ENCODE measurements at regions not wholly inside any gene's neighbourhood (a gene's known extent, or its start where the extent isn't known, plus 50 kb on each side); places are given as distances from the start of the nearest gene placed in this dataset.

DNA sequence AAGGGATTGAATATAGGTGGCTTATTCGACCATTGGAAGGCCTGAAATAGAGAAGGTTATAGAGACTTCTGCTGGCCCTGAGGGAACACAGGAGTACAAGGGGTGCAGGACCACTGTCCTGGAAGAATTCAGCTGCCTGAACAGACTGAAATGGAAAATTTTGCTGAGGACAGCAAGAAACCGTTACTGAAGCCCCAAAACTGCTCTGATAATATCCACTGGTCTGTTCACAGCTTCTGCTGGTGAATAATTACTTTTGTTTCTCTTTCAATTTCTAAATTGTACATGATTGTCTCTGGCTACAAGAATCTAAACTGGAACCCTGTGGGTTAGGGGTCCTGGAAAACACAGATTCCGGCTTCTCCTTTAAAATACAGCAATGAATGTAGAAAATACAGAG lies 218.5 kb upstream of the CDH12 start:
- no peak for DNase-seq

DNA sequence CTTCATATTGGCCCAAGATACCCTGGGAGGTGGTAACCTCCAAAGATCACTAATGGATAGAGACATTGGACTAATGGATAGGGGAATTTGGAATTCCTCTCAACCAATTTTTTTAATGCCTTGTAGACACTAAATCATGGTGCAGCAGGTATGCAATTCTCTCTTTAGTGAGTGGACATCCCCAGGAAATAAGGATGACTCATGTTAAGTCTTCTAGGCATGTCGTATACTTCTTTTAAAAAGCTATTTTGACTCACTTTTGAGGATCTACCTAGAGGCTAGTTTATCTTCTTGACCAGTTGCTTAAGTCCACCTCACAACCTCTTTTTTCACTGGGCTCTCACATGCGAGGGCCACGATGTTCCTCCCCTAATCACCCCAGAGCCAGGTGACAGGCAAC lies 211.6 kb upstream of the CDH12 start:
- no peak for DNase-seq

DNA sequence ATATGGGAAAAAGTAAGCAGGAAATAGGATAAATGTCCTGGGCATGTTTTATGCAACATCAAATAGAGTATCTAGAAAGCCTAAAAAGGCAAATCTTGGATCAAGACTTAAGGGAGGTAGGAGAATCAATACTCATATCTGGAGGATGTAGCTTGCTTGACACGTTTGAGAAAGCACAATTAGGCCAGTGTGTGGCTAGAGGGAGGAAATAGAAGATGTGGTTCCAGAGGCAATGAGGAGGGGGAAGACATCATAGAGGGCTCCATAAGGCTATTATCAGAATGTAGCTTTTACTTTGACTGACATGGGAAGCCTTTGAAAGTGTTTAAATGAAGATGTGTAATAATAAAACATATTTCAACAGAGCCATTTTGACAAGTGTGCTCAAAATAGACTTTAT lies 200.7 kb upstream of the CDH12 start:
- DNase-seq: no peak

DNA sequence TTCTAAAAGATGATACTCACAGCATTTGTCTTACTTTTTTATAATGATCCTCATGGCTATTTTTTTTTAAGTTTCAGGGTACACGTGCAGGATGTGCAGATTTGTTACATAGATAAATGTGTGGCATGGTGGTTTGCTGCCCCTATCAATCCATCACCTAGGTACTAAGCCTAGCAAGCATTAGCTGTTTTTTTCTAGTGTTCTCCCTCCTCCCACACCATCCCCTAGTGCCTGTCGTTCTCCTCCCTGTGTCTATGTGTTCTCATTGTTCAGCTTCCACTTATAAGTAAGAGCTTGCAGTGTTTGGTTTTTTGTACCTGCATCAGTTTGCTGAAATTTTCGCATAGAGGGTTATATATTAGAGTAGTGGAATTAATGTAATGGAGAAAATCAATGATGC lies 189.1 kb upstream of the CDH12 start:
- DNase-seq: no peak

DNA sequence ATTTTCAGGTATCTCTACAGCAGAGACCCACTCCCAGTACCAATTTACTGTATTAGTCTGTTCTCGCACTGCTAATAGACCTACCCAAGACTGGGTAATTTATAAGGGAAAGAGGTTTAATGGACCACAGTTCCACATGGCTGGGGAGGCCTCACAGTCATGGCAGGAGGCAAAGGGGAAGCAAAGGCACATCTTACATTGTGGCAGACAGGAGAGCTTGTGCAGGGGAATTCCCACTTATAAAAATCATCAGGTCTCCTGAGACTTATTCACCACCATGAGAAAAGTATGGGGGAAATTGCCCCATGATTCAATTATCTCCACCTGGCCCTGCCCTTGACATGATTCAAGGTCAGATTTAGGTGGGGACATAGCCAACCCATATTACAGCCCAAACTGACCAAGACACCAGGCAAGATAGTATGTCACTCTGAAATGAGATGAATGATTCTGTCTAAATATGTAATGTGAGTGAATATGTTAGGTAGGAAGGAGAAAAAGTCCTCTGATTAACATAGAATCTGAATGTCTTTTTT lies 182.5 kb upstream of the CDH12 start:
- no peak for DNase-seq

DNA sequence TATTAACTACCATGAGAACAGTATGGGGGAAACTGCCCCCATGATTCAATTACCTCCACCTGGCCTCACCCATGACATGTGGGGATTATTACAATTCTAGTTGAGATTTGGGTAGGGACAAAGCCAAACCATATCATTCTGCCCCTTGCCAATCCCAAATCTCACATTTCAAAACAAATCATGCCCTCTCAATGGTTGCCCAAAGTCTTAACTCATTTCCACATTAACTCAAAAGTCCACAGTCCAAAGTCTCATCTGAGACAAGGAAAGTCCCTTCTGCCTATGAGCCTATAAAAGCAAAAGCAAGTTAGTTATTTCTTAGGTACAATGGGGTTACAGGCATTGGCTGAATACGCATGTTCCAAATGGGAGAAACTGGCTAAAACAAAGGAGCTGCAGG lies 180.7 kb upstream of the CDH12 start:
- DNase-seq: no peak

DNA sequence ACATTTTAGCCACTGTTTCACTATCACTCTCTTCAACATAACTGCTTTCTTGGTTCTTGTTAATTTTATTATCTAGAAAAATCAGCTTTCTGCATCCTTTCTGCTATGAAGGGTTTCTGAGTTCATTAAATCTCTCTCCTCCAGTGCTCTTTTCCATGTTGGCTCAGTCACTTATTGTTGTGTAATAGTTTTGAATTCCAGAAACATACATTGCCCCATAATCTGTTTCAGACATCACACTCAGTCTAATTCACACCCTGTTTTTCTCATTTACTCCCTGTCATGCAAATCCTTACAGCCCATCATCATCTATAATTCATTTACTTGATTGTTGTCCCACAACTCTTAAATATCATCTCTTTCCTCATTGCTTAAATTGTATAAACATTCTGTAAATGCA lies 176.1 kb upstream of the CDH12 start:
- no peak for DNase-seq

DNA sequence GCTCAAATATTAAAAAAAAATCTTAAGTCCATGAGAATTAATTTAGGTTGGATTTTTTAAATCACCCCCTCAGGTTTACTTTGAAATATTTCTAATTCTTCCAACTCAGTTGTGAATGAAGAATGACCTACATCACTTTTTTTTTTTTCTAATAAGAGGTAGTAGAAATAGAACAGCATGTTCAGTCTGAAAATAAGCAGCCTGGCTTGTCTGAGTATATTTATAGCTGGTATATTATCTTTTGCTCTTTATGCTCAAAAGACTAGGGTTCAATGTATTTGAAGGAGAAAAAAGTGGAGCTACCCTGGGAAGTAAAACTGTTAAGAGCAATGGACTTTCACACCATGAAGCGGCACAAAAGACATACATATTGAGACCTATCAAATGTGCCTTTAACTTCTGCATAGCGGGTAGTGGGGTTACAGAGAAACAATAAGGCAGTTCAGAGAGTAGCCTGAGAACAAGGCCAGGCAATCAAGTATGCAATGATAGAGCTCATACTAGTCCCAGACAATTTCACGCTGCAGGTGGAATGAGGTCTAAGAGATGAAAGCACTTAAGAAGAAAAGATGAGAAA lies 175.4 kb upstream of the CDH12 start:
- DNase-seq: no peak

DNA sequence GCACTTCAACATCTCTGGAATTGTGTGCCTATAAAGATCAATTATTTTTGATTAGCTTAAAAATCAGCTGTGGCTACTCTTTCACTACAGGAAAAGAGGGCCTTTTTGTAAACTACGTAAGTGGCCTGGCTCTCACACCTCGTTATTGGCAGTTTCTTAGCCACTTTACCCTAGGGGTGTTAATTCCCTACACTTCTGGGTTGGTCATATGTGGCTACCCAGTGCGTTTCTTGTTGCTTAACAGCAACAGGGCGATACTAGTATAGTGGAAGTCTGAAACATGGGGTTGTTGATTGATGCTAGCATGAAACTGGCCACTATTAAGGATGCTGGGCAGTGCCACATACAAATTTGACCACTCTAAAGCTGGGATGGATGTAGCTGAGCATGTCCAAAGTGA lies 174.7 kb upstream of the CDH12 start:
- DNase-seq: no peak

DNA sequence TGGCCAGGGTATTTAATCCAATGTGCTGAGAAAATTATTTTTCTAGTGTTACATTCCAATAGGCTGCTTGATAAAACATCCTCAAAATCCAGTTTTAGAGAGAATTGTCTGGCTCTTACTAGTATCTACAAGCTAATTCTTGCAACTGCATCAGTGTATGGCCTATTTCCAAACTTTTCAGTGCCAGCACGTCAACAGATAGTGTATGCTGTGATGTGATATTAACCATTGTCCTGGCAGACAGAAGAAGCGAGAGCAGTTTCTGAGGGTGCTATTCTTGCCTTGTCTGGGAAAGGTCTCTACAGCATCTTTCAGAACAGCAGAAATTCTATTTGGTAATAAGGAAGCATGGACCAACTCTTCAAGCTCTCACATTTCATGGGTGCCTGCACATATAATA lies 174.2 kb upstream of the CDH12 start:
- no peak for DNase-seq

DNA sequence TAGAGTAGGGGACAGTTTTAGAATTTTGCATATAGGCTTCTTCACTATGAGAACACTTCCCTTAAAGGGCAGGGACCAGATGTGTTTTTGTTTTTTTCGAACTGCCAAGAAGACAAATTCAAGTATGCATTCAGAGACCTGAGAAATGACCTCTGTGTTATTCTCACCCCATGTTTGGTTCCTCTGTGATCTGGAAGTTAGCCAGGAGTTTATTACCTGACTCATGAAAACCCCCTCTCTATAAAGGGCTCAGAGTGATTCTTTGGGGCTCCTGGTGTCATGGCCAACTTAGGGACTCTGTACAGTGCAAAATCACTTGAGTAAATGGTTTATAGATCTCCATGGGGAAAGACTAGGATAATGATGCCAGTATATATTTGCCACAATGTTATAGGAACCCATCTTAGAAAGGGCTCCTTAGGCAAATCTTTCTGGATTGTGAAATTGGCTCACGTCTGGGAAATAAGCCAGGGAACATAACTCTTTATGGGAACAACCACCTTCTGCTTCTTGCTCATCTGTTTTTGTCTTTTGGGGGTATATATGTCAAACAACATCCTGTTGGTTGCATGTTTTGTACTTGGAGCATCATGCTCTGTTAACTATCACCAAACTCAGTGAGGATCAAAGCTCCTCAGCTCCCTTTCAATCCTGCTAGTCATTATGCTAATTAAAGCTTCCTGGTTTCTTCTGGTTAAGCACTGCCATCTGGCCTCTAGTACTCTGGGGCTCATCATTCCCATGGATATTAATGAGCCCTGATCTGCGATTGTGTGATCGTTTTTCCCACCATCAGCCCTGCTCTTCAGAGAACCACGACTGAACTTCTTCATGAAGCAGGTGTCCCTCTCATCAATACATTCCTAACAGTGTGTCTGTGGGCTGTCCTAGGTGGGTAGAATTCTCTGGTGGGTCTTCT lies 173.4 kb upstream of the CDH12 start:
- DNase-seq: peak; percentile 25

DNA sequence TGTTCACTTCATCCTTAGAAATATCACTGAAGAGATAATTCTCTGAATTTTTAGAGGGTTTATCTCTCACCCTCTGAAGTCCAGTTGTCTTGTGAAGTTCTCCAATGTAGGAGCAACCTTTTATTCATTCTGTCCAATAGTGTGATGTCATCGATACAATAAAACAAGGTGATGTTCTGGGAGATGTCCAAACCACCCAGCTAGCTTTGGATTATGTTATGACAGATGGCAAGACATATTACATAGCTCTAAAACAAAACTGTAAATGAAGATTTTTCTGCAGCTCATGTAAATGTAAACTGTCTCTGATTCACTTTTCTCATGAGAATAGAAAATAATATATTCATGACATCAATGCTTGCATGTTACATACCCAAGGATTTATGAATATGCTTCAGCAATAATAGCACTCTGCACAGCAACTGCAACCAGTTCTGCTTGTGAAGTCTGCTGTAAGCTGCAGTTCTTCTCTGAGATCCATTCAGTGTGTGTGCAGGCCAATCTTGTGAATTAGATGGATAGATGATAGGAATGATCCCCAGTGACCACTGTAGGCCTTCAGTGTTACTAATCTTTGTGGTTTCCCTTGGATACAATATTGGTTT lies 172.6 kb upstream of the CDH12 start:
- DNase-seq: no peak

DNA sequence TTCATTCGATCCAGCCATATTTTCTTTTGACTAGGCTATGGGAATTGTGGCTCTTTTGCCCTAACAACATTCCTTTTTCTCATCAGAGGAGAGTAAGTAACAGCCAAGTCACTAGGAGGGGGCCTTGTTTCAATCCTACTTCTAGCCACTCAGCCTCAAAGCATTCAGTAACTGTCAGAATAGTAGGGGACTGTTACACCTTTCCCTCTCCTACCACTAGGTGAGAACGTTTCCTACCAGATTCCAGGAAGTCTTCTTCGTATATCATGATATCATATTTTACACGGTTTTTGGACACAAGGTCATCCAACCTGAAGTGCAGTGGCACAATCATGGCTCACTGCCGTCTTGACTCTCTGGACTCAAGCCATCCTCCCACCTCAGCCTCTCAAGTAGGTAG lies 171.3 kb upstream of the CDH12 start:
- no peak for DNase-seq

DNA sequence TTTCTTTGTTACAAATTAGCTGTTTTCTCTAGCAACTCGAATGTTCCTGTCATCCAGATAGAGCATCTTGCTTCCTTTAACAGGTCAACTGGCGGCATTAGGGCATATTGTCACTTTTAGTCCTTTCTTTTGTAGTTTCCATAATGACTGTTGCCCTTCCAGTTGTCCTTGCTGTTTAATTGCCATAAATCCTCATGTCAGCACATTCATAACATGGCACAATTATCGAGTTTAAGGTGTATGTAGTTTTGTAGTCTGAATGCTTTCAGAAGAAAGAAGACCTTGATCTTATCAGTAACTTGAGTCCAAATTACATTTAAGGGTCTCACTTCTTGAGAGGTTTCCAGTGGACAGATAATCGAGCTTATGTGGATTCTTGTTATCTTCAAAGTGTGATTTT lies 161.7 kb upstream of the CDH12 start:
- no peak for DNase-seq

DNA sequence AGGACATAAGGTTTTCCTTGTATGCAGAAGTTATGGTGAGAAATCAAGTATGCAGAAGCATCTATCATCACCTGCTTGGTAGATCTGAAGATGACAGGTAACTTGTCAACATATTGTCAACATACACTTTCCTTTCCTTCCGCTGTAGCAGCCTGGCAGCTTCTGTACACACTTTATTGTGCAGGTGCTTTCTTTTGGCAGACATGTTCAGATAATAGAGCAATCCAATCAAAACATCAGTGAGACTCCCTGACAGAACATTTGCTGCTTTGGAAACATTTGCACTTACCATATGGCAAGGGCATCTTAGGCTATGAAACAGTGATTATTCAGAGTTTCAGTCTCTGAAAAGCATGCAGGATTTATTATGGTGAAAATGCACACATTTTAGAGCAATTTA lies 161.1 kb upstream of the CDH12 start:
- no peak for DNase-seq

DNA sequence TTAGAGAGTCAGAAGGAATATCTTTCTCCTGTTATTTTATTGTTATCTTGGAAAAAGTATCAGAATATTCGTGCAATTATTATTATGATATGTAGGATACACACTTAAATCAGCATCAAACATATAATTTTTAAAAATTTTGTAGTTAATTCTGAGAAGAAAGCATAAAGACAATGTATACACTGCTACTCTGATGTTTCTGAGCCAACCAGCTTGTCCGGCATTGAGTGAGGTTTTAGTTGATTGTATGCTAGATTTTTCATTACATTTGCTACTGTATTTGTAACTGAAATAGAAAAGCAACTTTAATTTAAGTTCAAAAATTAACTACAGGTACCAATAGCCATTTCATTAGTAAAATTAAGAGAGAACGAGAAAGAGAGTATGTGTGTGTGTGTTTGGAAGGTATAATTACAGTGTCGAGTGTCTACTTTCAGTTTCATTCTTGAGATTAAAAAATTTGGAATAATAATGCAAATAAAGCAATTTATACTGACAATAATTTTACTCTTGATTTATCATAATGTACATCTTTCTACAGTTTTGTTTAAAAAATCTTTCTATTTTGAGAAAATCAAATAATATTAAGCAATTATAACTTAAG lies 160.4 kb upstream of the CDH12 start:
- no peak for DNase-seq

DNA sequence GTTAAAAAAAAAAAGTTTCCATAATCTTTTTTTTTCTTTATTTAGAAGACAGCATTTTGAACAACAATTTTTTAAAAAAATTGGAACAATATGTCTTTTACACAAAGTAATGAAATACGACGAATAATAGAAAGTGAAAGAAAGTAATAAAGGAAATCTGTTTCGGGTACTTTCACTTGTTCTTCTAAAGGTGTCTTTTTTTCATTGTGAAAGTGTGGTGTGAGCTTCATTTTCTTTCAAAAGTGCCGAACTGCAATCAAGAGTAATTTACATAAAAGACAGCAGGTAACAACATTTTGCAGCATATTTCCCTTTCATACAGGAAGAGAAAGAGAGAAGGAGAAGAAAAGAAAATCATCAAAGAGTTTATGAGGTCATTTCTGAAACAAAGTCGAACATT lies 159.7 kb upstream of the CDH12 start:
- DNase-seq: no peak

DNA sequence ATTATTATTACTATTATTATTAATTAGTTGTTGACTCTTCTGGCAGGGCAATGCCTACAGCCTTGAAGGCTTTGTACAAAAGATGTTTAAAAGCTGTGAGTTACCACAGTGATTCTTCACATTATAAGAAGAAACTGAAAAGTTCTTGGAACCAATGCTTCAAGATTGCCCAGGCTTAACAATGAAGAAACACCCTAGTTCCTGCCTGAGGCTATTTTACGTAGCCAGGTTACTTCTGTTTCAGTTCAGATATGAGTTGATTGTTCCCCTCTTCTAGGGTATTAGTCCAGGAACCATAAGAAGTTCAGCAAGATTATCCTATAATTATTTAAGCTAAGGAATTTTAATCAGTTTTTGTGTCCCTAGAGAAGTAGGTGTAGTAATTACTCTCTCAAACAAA lies 154.6 kb upstream of the CDH12 start:
- no peak for DNase-seq

DNA sequence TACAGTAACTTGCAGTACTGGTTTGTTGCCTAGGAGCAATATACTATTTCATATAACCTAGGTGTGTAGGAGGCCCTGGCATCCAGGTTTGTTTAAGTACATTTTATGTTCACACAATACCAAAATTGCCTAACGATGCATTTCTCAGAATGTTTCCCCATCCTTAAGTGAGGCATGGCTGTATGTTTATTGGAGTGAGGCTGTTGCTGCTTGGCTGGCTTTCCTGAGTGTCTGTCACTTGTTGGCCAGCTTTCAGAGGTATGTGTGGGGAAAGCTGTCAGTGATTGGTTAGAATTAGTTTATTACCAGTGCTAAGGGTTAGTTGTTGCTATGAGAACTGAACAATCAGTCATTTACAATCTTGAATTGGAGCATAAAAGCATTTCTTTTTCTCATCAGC lies 154.1 kb upstream of the CDH12 start:
- DNase-seq: no peak

DNA sequence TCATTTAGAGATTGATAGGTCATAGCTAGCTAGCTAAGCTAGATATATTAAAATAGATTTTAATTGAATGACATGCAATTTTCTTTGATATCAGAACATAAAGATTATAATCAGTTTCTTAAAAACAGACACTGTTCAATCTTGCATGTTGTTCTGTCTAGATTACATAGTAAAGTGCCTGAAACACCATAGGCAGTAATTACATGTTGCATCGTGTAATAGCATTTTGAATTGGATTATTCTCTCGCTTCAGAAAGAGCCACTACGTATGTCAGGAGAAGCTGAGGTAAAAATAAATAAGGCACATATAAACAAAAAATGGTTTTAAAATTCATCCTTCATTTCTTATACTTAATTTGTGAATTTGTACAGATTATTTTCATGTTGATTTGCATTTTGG lies 148.0 kb upstream of the CDH12 start:
- no peak for DNase-seq

DNA sequence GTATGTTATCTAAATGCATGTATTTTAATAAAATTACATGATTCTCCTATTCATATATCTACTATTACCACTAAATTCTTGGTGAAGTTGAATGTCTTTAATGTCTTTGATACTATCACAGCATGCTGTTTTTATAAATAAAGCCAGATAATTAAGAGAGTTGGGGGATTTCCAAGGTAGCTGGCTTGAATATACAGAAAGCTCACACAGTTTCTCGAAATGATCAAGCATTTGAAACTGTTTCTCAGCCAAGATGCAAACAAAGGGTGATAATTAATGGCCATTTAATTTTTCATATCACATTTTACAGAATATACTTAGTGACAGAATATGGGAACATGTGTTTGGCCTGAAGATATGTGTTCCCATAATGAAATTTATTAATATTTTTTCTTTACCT lies 145.6 kb upstream of the CDH12 start:
- DNase-seq: no peak

DNA sequence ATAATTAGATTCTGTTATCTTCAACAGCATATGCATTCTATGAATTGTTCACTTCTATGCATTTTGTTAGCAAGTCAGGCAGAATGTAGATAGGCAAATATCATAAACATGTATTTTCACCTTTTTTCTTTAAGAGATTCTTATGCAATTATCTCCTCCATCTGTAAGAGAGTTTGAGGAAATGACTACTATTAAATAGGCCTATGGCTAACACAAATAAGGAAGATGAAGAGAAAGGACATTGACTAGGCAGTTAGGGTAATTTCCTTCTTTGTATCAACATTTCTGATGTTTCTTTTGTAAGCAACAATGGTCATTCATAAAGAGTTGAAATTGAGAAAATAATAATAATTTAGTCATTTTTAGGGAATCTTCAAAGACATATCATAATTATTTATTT lies 145.2 kb upstream of the CDH12 start:
- DNase-seq: no peak

DNA sequence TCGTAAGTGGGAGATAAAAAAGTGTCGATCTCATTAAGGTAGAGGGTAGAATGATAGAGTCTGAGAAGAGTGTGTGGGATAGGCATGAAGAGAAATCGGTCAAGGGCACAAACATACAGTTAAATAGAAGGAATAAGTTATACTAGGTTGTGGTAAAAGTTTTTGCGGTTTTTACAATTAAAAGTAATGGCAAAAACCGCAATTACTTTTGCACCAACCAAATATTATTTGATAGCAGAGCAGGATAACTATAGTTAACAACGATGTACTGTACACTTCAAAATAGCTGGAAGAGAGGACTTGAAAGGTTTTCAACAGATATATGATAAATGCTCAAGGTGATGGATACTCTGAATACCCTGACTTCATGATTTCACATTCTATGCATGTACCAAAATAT lies 135.8 kb upstream of the CDH12 start:
- DNase-seq: no peak

DNA sequence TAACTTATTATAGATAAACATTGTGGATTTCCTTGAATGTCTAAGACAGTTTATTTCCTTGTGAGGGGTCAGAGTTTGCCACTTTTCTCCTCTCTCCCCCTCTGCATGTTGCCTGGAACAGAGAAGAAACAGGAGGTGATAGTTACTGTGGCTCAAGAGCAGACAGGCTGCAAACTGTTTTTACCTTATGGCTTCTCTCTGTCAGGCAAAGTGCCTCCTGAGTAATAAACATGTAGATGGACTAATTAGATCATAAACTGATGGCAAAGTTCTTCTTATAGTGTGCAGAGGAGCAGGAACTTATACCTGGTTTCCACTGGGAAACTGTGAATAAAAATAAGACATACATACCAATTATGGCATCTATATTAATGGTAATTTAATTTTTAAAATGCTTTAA lies 133.1 kb upstream of the CDH12 start:
- DNase-seq: no peak

All from fibroblast of skin of abdomen (primary cell).